Nephron progenitor cell (in vitro differentiated cells): ENCODE measurements at regions not wholly inside any gene's neighbourhood (a gene's known extent, or its start where the extent isn't known, plus 50 kb on each side); places are given as distances from the start of the nearest gene placed in this dataset.

Source experiments
- DNase-seq: peaks from one replicate; pipeline ENCODE4 v3.0.0; 2021
- H3K27ac Mint-ChIP-seq: 2 replicates; pipeline ENCODE4 v1.8.0; 2021; ENCODE audit warnings: mild to moderate bottlenecking, moderate library complexity, mixed read lengths
- H3K27me3 Mint-ChIP-seq: 2 replicates; pipeline ENCODE4 v1.8.0; 2021; ENCODE audit warnings: mild to moderate bottlenecking, low read depth, mixed read lengths; ENCODE audit not compliant: poor library complexity
- H3K36me3 Mint-ChIP-seq: 2 replicates; pipeline ENCODE4 v1.8.0; 2021; ENCODE audit warnings: low read depth, mixed read lengths
- H3K4me1 Mint-ChIP-seq: 2 replicates; pipeline ENCODE4 v1.8.0; 2021; ENCODE audit warnings: mixed read lengths
- H3K4me3 Mint-ChIP-seq: 2 replicates; pipeline ENCODE4 v1.8.0; 2021; ENCODE audit warnings: mild to moderate bottlenecking, moderate library complexity, mixed read lengths
- H3K9me3 Mint-ChIP-seq: 2 replicates; pipeline ENCODE4 v1.8.0; 2021; ENCODE audit warnings: mild to moderate bottlenecking, moderate library complexity, mixed read lengths
- CTCF ChIP-seq: fragments of 200-600 bp; sonication (generic); IDR thresholded peaks from 2 replicates; pipeline ENCODE4 v1.5.0; 2021; ENCODE audit warnings: antibody characterized with exemption

GRCh38 chr5:67263656-67264408 lies 67.2 kb upstream of the CD180 start:
- no peak for TF ChIP-seq CTCF
- Mint-ChIP-seq H3K36me3 (peaks cover 25% of the 10 kb centered on the region), H3K4me1 (peaks cover 23% of the 10 kb centered on the region), H3K27me3 (peaks cover 8% of the 10 kb centered on the region), H3K27ac (no peak overlapping the region), H3K9me3 (peaks cover 35% of the 10 kb centered on the region), H3K4me3 (no peak overlapping the region)
- no peak for DNase-seq

GRCh38 chr5:67262956-67263355 lies 66.4 kb upstream of the CD180 start:
- TF ChIP-seq CTCF: no peak
- Mint-ChIP-seq H3K27me3 (peaks cover 8% of the 10 kb centered on the region), H3K4me1 (peaks cover 30% of the 10 kb centered on the region), H3K27ac (no peak overlapping the region), H3K9me3 (peaks cover 38% of the 10 kb centered on the region), H3K4me3 (no peak overlapping the region), H3K36me3 (peaks cover 25% of the 10 kb centered on the region)
- DNase-seq: no peak

GRCh38 chr5:67262206-67262605 lies 65.6 kb upstream of the CD180 start:
- no peak for TF ChIP-seq CTCF
- Mint-ChIP-seq H3K27me3 (peaks cover 8% of the 10 kb centered on the region), H3K9me3 (peaks cover 38% of the 10 kb centered on the region), H3K27ac (no peak overlapping the region), H3K36me3 (peaks cover 29% of the 10 kb centered on the region), H3K4me3 (no peak overlapping the region), H3K4me1 (peaks cover 37% of the 10 kb centered on the region)
- no peak for DNase-seq

GRCh38 chr5:67259548-67260215 lies 63.1 kb upstream of the CD180 start:
- DNase-seq: no peak
- H3K9me3 Mint-ChIP-seq: peaks cover 26% of the 10 kb centered on the region
- peaks cover 4% of the 10 kb centered on the region for H3K27me3 Mint-ChIP-seq
- peaks cover 28% of the 10 kb centered on the region for H3K4me1 Mint-ChIP-seq
- H3K27ac Mint-ChIP-seq: no peak overlapping the region
- TF ChIP-seq CTCF: no peak
- H3K36me3 Mint-ChIP-seq: peaks cover 23% of the 10 kb centered on the region
- no peak overlapping the region for H3K4me3 Mint-ChIP-seq

GRCh38 chr5:67257500-67257899 lies 60.9 kb upstream of the CD180 start:
- DNase-seq: no peak
- H3K27me3 Mint-ChIP-seq: no peaks in the 10 kb centered on the region
- peaks cover 30% of the 10 kb centered on the region for H3K36me3 Mint-ChIP-seq
- peaks cover 15% of the 10 kb centered on the region for H3K4me1 Mint-ChIP-seq
- H3K9me3 Mint-ChIP-seq: peaks cover 26% of the 10 kb centered on the region
- H3K27ac Mint-ChIP-seq: peak overlapping the region; percentile 68
- TF ChIP-seq CTCF: no peak
- no peak overlapping the region for H3K4me3 Mint-ChIP-seq

- H3K36me3 Mint-ChIP-seq: peaks cover 34% of the 10 kb centered on the region
- H3K27me3 Mint-ChIP-seq: no peaks in the 10 kb centered on the region
- H3K9me3 Mint-ChIP-seq: peaks cover 31% of the 10 kb centered on the region
- H3K4me1 Mint-ChIP-seq: peaks cover 15% of the 10 kb centered on the region
- TF ChIP-seq CTCF: no peak
- DNase-seq: no peak
- H3K4me3 Mint-ChIP-seq: no peak overlapping the region
- H3K27ac Mint-ChIP-seq: no peak overlapping the region
Measured at GRCh38 chr5:67257077-67257476, 60.5 kb upstream of the CD180 start.
